ENCODE measurements at regions not wholly inside any gene's neighbourhood (a gene's known extent, or its start where the extent isn't known, plus 50 kb on each side); places are given as distances from the start of the nearest gene placed in this dataset.

GRCh38 chrX:63934160-63934559 is 149.1 kb upstream of the ARHGEF9 start:
- no peak overlapping the region for H3K9ac ChIP-seq (ENCODE audit: control insufficient read depth, extremely low read depth, insufficient read depth, low read length)
- H4K20me1 ChIP-seq (ENCODE audit: control insufficient read depth, extremely low read depth, insufficient read depth, low read length): no peaks in the 10 kb centered on the region
- no peaks in the 10 kb centered on the region for H3K27me3 ChIP-seq (ENCODE audit: control insufficient read depth, extremely low read depth, insufficient read depth, low read length)
- H3K4me1 ChIP-seq (ENCODE audit: control insufficient read depth, extremely low read depth, insufficient read depth, low read length): no peaks in the 10 kb centered on the region
- H3K4me3 ChIP-seq (ENCODE audit: control insufficient read depth in 2 of 3, extremely low read depth in 1 of 3, insufficient read depth in 2 of 3, low read depth in 1 of 3, low read length in 3 of 3): no peak overlapping the region
- H3K9me3 ChIP-seq (ENCODE audit: control insufficient read depth, low read depth, low read length): no peaks in the 10 kb centered on the region
- dilution Hi-C loops (cut with MboI; ENCODE audit: extremely low pct_ligation_motif_present, low sequenced_read_pairs): no loop called here
- DNase-seq (ENCODE audit: low read depth, low spot score) (no peak), FAIRE-seq (no peak)
- H3K36me3 ChIP-seq (ENCODE audit: control insufficient read depth in 2 of 2, extremely low read depth in 1 of 2, insufficient read depth in 2 of 2, low read length in 2 of 2): no peaks in the 10 kb centered on the region
- H2AFZ ChIP-seq (ENCODE audit: control insufficient read depth, low read length): no peak overlapping the region
- H3K79me2 ChIP-seq (ENCODE audit: control insufficient read depth, insufficient read depth, low read length): no peaks in the 10 kb centered on the region
- no peak overlapping the region for H3K4me2 ChIP-seq (ENCODE audit: control insufficient read depth, extremely low read depth, insufficient read depth, low read depth, low read length)
- TF ChIP-seq CTCF (optimal IDR thresholded peaks at IDR 0.05 in 1 of 3, IDR thresholded peaks at IDR 0.05 in 1 of 3, conservative IDR thresholded peaks at IDR 0.05 in 1 of 3; ENCODE audit: extremely low read depth in 1 of 3, insufficient read depth in 2 of 3, low read length in 3 of 3) (no peak), EZH2 (IDR thresholded peaks at IDR 0.05; ENCODE audit: low read length) (no peak)
- H3K9me1 ChIP-seq (ENCODE audit: control insufficient read depth, extremely low read depth, insufficient read depth, low read length): no peaks in the 10 kb centered on the region
- no peak overlapping the region for H3K27ac ChIP-seq (ENCODE audit: control insufficient read depth, insufficient read depth, low read length)

GRCh38 chrX:63932907-63933306 is 147.9 kb upstream of the ARHGEF9 start:
- TF ChIP-seq CTCF (optimal IDR thresholded peaks at IDR 0.05 in 1 of 3, IDR thresholded peaks at IDR 0.05 in 1 of 3, conservative IDR thresholded peaks at IDR 0.05 in 1 of 3; ENCODE audit: extremely low read depth in 1 of 3, insufficient read depth in 2 of 3, low read length in 3 of 3) (no peak), EZH2 (IDR thresholded peaks at IDR 0.05; ENCODE audit: low read length) (no peak)
- H3K9me1 ChIP-seq (ENCODE audit: control insufficient read depth, extremely low read depth, insufficient read depth, low read length): no peaks in the 10 kb centered on the region
- dilution Hi-C loops (cut with MboI; ENCODE audit: extremely low pct_ligation_motif_present, low sequenced_read_pairs): no loop called here
- H4K20me1 ChIP-seq (ENCODE audit: control insufficient read depth, extremely low read depth, insufficient read depth, low read length): no peaks in the 10 kb centered on the region
- H3K9me3 ChIP-seq (ENCODE audit: control insufficient read depth, low read depth, low read length): no peaks in the 10 kb centered on the region
- H3K4me3 ChIP-seq (ENCODE audit: control insufficient read depth in 2 of 3, extremely low read depth in 1 of 3, insufficient read depth in 2 of 3, low read depth in 1 of 3, low read length in 3 of 3): no peak overlapping the region
- no peaks in the 10 kb centered on the region for H3K4me1 ChIP-seq (ENCODE audit: control insufficient read depth, extremely low read depth, insufficient read depth, low read length)
- H3K27ac ChIP-seq (ENCODE audit: control insufficient read depth, insufficient read depth, low read length): no peak overlapping the region
- no peaks in the 10 kb centered on the region for H3K27me3 ChIP-seq (ENCODE audit: control insufficient read depth, extremely low read depth, insufficient read depth, low read length)
- no peak overlapping the region for H3K4me2 ChIP-seq (ENCODE audit: control insufficient read depth, extremely low read depth, insufficient read depth, low read depth, low read length)
- FAIRE-seq (no peak), DNase-seq (ENCODE audit: low read depth, low spot score) (no peak)
- no peaks in the 10 kb centered on the region for H3K36me3 ChIP-seq (ENCODE audit: control insufficient read depth in 2 of 2, extremely low read depth in 1 of 2, insufficient read depth in 2 of 2, low read length in 2 of 2)
- no peak overlapping the region for H2AFZ ChIP-seq (ENCODE audit: control insufficient read depth, low read length)
- no peaks in the 10 kb centered on the region for H3K79me2 ChIP-seq (ENCODE audit: control insufficient read depth, insufficient read depth, low read length)
- H3K9ac ChIP-seq (ENCODE audit: control insufficient read depth, extremely low read depth, insufficient read depth, low read length): no peak overlapping the region

Measured in keratinocyte (primary cell).